Loucy (cell line): ENCODE measurements at regions not wholly inside any gene's neighbourhood (a gene's known extent, or its start where the extent isn't known, plus 50 kb on each side); places are given as distances from the start of the nearest gene placed in this dataset.

Source experiments
- H2AFZ ChIP-seq: fragments of 200-600 bp; sonication (generic); 2 replicates; pipeline ENCODE4 v1.6.0; 2016; ENCODE audit warnings: antibody characterized with exemption, mild to moderate bottlenecking, low read length, moderate library complexity
- H3F3A ChIP-seq: fragments of 200-600 bp; 2 replicates; pipeline ENCODE4 v1.6.0; 2016; ENCODE audit warnings: antibody characterized with exemption, low read depth, mild to moderate bottlenecking
- H3K27me3 ChIP-seq: fragments of 200-600 bp; sonication (generic); 2 replicates; pipeline ENCODE4 v1.6.1; 2014; ENCODE audit warnings: low read length, mild to moderate bottlenecking; ENCODE audit not compliant: insufficient read depth, poor library complexity, severe bottlenecking
- H3K36me3 ChIP-seq: fragments of 200-600 bp; sonication (generic); 2 replicates; pipeline ENCODE4 v1.6.1; 2016; ENCODE audit warnings: low read length; ENCODE audit not compliant: insufficient read depth
- H3K4me1 ChIP-seq: fragments of 200-600 bp; sonication (generic); 2 replicates; pipeline ENCODE4 v1.5.1; 2014; ENCODE audit warnings: low read length, mild to moderate bottlenecking; ENCODE audit not compliant: insufficient read depth, poor library complexity, severe bottlenecking
- H3K4me2 ChIP-seq: fragments of 200-600 bp; sonication (generic); 2 replicates; pipeline ENCODE4 v1.6.0; 2014; ENCODE audit warnings: antibody characterized with exemption, low read length, low read depth, mild to moderate bottlenecking; ENCODE audit not compliant: poor library complexity, severe bottlenecking
- H3K4me3 ChIP-seq: fragments of 200-600 bp; sonication (generic); 2 replicates; pipeline ENCODE4 v1.5.1; 2014; ENCODE audit warnings: low read length, mild to moderate bottlenecking, mixed read lengths; ENCODE audit not compliant: poor library complexity, severe bottlenecking
- H3K79me2 ChIP-seq: fragments of 200-600 bp; sonication (generic); 2 replicates; pipeline ENCODE4 v1.6.1; 2014; ENCODE audit warnings: low read length; ENCODE audit not compliant: insufficient read depth
- H3K9ac ChIP-seq: fragments of 200-600 bp; sonication (generic); 2 replicates; pipeline ENCODE4 v1.6.0; 2014; ENCODE audit warnings: mild to moderate bottlenecking, low read depth, low read length, moderate library complexity; ENCODE audit not compliant: poor library complexity, severe bottlenecking
- H3K9me2 ChIP-seq: fragments of 200-600 bp; sonication (generic); replicated peaks from 2 replicates; pipeline ENCODE4 v1.6.1; 2016; ENCODE audit warnings: low read depth, low read length, mixed read lengths
- H3K9me3 ChIP-seq: fragments of 200-600 bp; sonication (generic); 2 replicates; pipeline ENCODE4 v1.6.1; 2014; ENCODE audit warnings: mild to moderate bottlenecking, antibody characterized with exemption, low read length, low read depth; ENCODE audit not compliant: insufficient read depth
- H4K20me1 ChIP-seq: fragments of 200-600 bp; sonication (generic); 2 replicates; pipeline ENCODE4 v1.6.0; 2014; ENCODE audit warnings: antibody characterized with exemption, low read length, mild to moderate bottlenecking; ENCODE audit not compliant: insufficient read depth, poor library complexity, severe bottlenecking
- CTCF ChIP-seq: fragments of 200-600 bp; sonication (generic); conservative IDR thresholded peaks from 2 replicates; pipeline ENCODE4 v1.5.1; 2014; ENCODE audit warnings: mild to moderate bottlenecking, antibody characterized with exemption, low read length
- EZH2phosphoT487 ChIP-seq: fragments of 200-600 bp; IDR thresholded peaks from 2 replicates; pipeline ENCODE4 v1.6.1; 2018; ENCODE audit warnings: antibody characterized with exemption, mild to moderate bottlenecking, moderate library complexity, borderline replicate concordance

- Histone ChIP-seq H3K9me3 (no peaks in the 10 kb centered on the region), H3K4me3 (no peak overlapping the region), H3K27me3 (no peaks in the 10 kb centered on the region), H3F3A (no peaks in the 10 kb centered on the region), H3K36me3 (no peaks in the 10 kb centered on the region), H3K79me2 (no peaks in the 10 kb centered on the region), H3K9me2 (no peaks in the 10 kb centered on the region), H3K4me2 (no peak overlapping the region), H3K4me1 (no peaks in the 10 kb centered on the region), H2AFZ (no peak overlapping the region), H3K9ac (no peak overlapping the region), H4K20me1 (no peaks in the 10 kb centered on the region)
- no peak for TF ChIP-seq CTCF
- no peak for TF ChIP-seq EZH2phosphoT487
Measured at GRCh38 chr9:71364186-71364955, 242.9 kb upstream of the TRPM3 start.

GRCh38 chr9:71363286-71363961, 242.0 kb upstream of the TRPM3 start:
- no peaks in the 10 kb centered on the region for H3K36me3 ChIP-seq
- no peak overlapping the region for H3K4me3 ChIP-seq
- no peaks in the 10 kb centered on the region for H3K27me3 ChIP-seq
- no peaks in the 10 kb centered on the region for H3K9me3 ChIP-seq
- H3F3A ChIP-seq, result no peaks in the 10 kb centered on the region
- H3K9ac ChIP-seq, result no peak overlapping the region
- H3K4me1 ChIP-seq, result no peaks in the 10 kb centered on the region
- H4K20me1 ChIP-seq, result no peaks in the 10 kb centered on the region
- TF ChIP-seq EZH2phosphoT487 (no peak), CTCF (no peak)
- no peaks in the 10 kb centered on the region for H3K9me2 ChIP-seq
- H3K4me2 ChIP-seq, result no peak overlapping the region
- H2AFZ ChIP-seq, result no peak overlapping the region
- H3K79me2 ChIP-seq, result no peaks in the 10 kb centered on the region

GRCh38 chr9:71361357-71361756, 239.9 kb upstream of the TRPM3 start:
- H3K4me2 ChIP-seq, result no peak overlapping the region
- H3K27me3 ChIP-seq, result no peaks in the 10 kb centered on the region
- no peaks in the 10 kb centered on the region for H3K9me2 ChIP-seq
- H3F3A ChIP-seq, result no peaks in the 10 kb centered on the region
- no peak overlapping the region for H3K4me3 ChIP-seq
- no peaks in the 10 kb centered on the region for H3K79me2 ChIP-seq
- H3K9me3 ChIP-seq, result no peaks in the 10 kb centered on the region
- no peaks in the 10 kb centered on the region for H3K36me3 ChIP-seq
- no peak overlapping the region for H2AFZ ChIP-seq
- no peaks in the 10 kb centered on the region for H3K4me1 ChIP-seq
- no peaks in the 10 kb centered on the region for H4K20me1 ChIP-seq
- no peak for TF ChIP-seq EZH2phosphoT487
- TF ChIP-seq CTCF, result no peak
- H3K9ac ChIP-seq, result no peak overlapping the region
